AG04449 (cell line): ENCODE measurements at regions not wholly inside any gene's neighbourhood (a gene's known extent, or its start where the extent isn't known, plus 50 kb on each side); places are given as distances from the start of the nearest gene placed in this dataset.

ENCODE experiments used
- CTCF ChIA-PET: fragments of 350-600 bp; formaldehyde crosslinking; extraction: SDS; loops from one replicate; lab custom pipeline; 2021; ENCODE audit warnings: antibody characterized with exemption; lab: Yijun Ruan, JAX
- POLR2A ChIA-PET: fragments of 400-600, 350-600 bp; formaldehyde crosslinking; extraction: SDS; loops from one replicate; lab custom pipeline; 2020; ENCODE audit warnings: antibody characterized with exemption, inconsistent platforms; lab: Yijun Ruan, JAX
- DNase-seq: peaks from one replicate; pipeline ENCODE4 v3.0.0-alpha.2; 2010; ENCODE audit warnings: low read depth, low spot score
- H3K4me3 ChIP-seq: 2 replicates; pipeline ENCODE4 v1.5.1; 2011; ENCODE audit warnings: low read depth, mild to moderate bottlenecking, control low read depth, low read length
- CTCF ChIP-seq: IDR thresholded peaks from one replicate; pipeline ENCODE4 v1.5.1; 2011; ENCODE audit warnings: mild to moderate bottlenecking, moderate library complexity, low read length, control low read depth, inconsistent platforms; ENCODE audit not compliant: insufficient read depth; ENCODE audit errors: missing control alignments

- no peak overlapping the region for H3K4me3 ChIP-seq
- TF ChIP-seq CTCF: no peak
- ChIA-PET POLR2A (interaction anchor here (0.7 kb wide), 1 partner anchor 47 kb away, joined by 5 read pairs; no protein-coding TSS in a partner anchor), CTCF (interaction anchor here (0.7 to 1.4 kb wide), 2 partner anchors 15 to 68 kb away, joined by 3 read pairs; no protein-coding TSS in a partner anchor)
- no peak for DNase-seq
These were observed 82.9 kb downstream of the CCDC34 start for GRCh38 chr11:27280140-27280539.

- ChIA-PET CTCF (interaction anchor here (1.4 kb wide), 1 partner anchor 16 kb away, joined by 3 read pairs; no protein-coding TSS in a partner anchor), POLR2A (no interaction called here)
- TF ChIP-seq CTCF: no peak
- H3K4me3 ChIP-seq: no peak overlapping the region
- no peak for DNase-seq
These were observed 83.6 kb downstream of the CCDC34 start for GRCh38 chr11:27279460-27279859.

GRCh38 chr11:27277843-27278242 is 85.2 kb downstream of the CCDC34 start:
- no peak for TF ChIP-seq CTCF
- ChIA-PET CTCF (interaction anchor here (2.0 kb wide), 1 partner anchor 18 kb away, joined by 8 read pairs; no protein-coding TSS in a partner anchor), POLR2A (no interaction called here)
- H3K4me3 ChIP-seq: no peak overlapping the region
- no peak for DNase-seq

GRCh38 chr11:27276141-27276540 is 86.9 kb downstream of the CCDC34 start:
- TF ChIP-seq CTCF: no peak
- POLR2A ChIA-PET: interaction anchor here (0.6 kb wide), 1 partner anchor 196 kb away, joined by 4 read pairs; no protein-coding TSS in a partner anchor

GRCh38 chr11:27274854-27275395 is 88.1 kb downstream of the CCDC34 start:
- ChIA-PET CTCF (interaction anchor here (1.6 kb wide), 1 partner anchor 21 kb away, joined by 5 read pairs; no protein-coding TSS in a partner anchor), POLR2A (no interaction called here)
- DNase-seq: no peak
- no peak overlapping the region for H3K4me3 ChIP-seq
- TF ChIP-seq CTCF: no peak

More at GRCh38 chr11:27276141-27276540, 86.9 kb downstream of the CCDC34 start:
- no peak for DNase-seq
- H3K4me3 ChIP-seq: no peak overlapping the region
- CTCF ChIA-PET: no interaction called here

GRCh38 chr11:27266125-27266524 is 96.9 kb downstream of the CCDC34 start:
- DNase-seq: no peak
- H3K4me3 ChIP-seq: no peak overlapping the region
- ChIA-PET CTCF (interaction anchor here (1.3 kb wide), 2 partner anchors 9 to 233 kb away, joined by 3 read pairs; no protein-coding TSS in a partner anchor), POLR2A (no interaction called here)
- TF ChIP-seq CTCF: no peak
